Psoas muscle (tissue), 7 donors: ENCODE measurements at regions not wholly inside any gene's neighbourhood (a gene's known extent, or its start where the extent isn't known, plus 50 kb on each side); places are given as distances from the start of the nearest gene placed in this dataset.

Experiments
- ATAC-seq, 4 donors: fragments of 200-7000 bp; cut with Tn5 transposase; one replicate each; pipeline ENCODE4 v1.9.1; 2020; ENCODE audit warnings: moderate library complexity in 3 of 4, mild to moderate bottlenecking in 2 of 4
- DNase-seq, 2 donors: peaks; one replicate each; pipeline ENCODE4 v3.0.0-alpha.2; 2020
- H3K27ac ChIP-seq: fragments of 200-600 bp; one replicate; pipeline ENCODE4 v1.8.0; 2022
- H3K27me3 ChIP-seq, 3 donors: fragments of 200-600 bp in 1 of 3; one replicate each; pipeline versions ENCODE4 v1.6.1 to v1.8.0; 2013 to 2022; ENCODE audit warnings: low read length in 2 of 3, mild to moderate bottlenecking in 2 of 3, moderate library complexity in 1 of 3; ENCODE audit not compliant: insufficient read depth in 3 of 3
- H3K36me3 ChIP-seq, 2 donors: fragments of 200-600 bp in 1 of 2; one replicate each; pipeline versions ENCODE4 v1.6.1 to v1.8.0; 2013 to 2022; ENCODE audit warnings: low read depth in 1 of 2, mild to moderate bottlenecking in 1 of 2, moderate library complexity in 1 of 2; ENCODE audit not compliant: insufficient read depth in 1 of 2
- H3K4me1 ChIP-seq: fragments of 200-600 bp; one replicate; pipeline ENCODE4 v1.8.0; 2022
- H3K4me3 ChIP-seq: fragments of 200-600 bp; one replicate; pipeline ENCODE4 v1.8.0; 2022; ENCODE audit warnings: mild to moderate bottlenecking
- H3K9me3 ChIP-seq: fragments of 200-600 bp; one replicate; pipeline ENCODE4 v1.8.0; 2022
- CTCF ChIP-seq: fragments of 200-600 bp; IDR thresholded peaks from one replicate; pipeline ENCODE4 v1.8.0; 2022; ENCODE audit warnings: antibody characterized with exemption
- WGBS, 3 donors: extraction: QIAGEN DNeasy Blood & Tissue Kit; methylation state at CpG; one replicate each; pipeline versions ENCODE4 v1.1.6 to v1.1.7; 2013; 5-methylcytosine and 5-hydroxymethylcytosine counted together
- intact Hi-C, 2 donors: fragments of 100-400 bp; cut with DNase I; formaldehyde crosslinking; loops; one replicate each; pipeline versions ENCODE4 v1.11.0 to v1.14.2; 2022
- donor health status: healthy with polysubstance abuse.
- donor health status: DM: no; HTN: no; CAD: no; lungs with moderate emphysema.
- donor health status: Bipolar disorder and iron deficiency.
- donor health status: healthy.
- donor health status: DM: yes; HTN: yes; CAD: no.
- donor health status: DM: no; HTN: no; CAD: no.
- donor health status: DM: yes; HTN: yes; CAD: no.

- WGBS, 3 donors, result 66 to 71% (median 67%) methylated on average over 5 of the region's 5 CpGs
- TF ChIP-seq CTCF, result no peak
- H3K36me3 ChIP-seq, result no peaks in the 10 kb centered on the region
Observed at GRCh38 chr7:51457079-51457478, 140.5 kb upstream of the COBL start.

GRCh38 chr7:51456431-51457060 lies 139.9 kb upstream of the COBL start:
- H3K27ac ChIP-seq, result no peak overlapping the region
- H3K9me3 ChIP-seq, result no peaks in the 10 kb centered on the region
- intact Hi-C loops, result no loop called here
- H3K4me3 ChIP-seq, result no peak overlapping the region
- H3K4me1 ChIP-seq, result no peaks in the 10 kb centered on the region
- no peak for TF ChIP-seq CTCF
- ATAC-seq, result no peak
- H3K27me3 ChIP-seq, result no peaks in the 10 kb centered on the region
- no peaks in the 10 kb centered on the region for H3K36me3 ChIP-seq
- DNase-seq, result no peak
- WGBS, 3 donors, result 34 to 52% (median 47%) methylated on average over 2 of the region's 2 CpGs

More at GRCh38 chr7:51457079-51457478, 140.5 kb upstream of the COBL start:
- Histone ChIP-seq H3K27me3 (no peaks in the 10 kb centered on the region), H3K4me1 (no peaks in the 10 kb centered on the region), H3K4me3 (no peak overlapping the region), H3K27ac (no peak overlapping the region), H3K9me3 (no peaks in the 10 kb centered on the region)
- intact Hi-C loops, result no loop called here
- ATAC-seq (no peak), DNase-seq (no peak)

- no peak overlapping the region for H3K4me3 ChIP-seq
- no peak for TF ChIP-seq CTCF
- intact Hi-C loops, result no loop called here
- no peaks in the 10 kb centered on the region for H3K4me1 ChIP-seq
- H3K36me3 ChIP-seq, result no peaks in the 10 kb centered on the region
- ATAC-seq (no peak), DNase-seq (no peak)
- 28 to 36% (median 32%) methylated on average over 6 of the region's 6 CpGs for WGBS, 3 donors
- no peak overlapping the region for H3K27ac ChIP-seq
- no peaks in the 10 kb centered on the region for H3K9me3 ChIP-seq
- H3K27me3 ChIP-seq, result no peaks in the 10 kb centered on the region
Observed at GRCh38 chr7:51455948-51456347, 139.3 kb upstream of the COBL start.

GRCh38 chr7:51455513-51455912 lies 138.9 kb upstream of the COBL start:
- no peaks in the 10 kb centered on the region for H3K4me1 ChIP-seq
- H3K9me3 ChIP-seq, result no peaks in the 10 kb centered on the region
- H3K27ac ChIP-seq, result no peak overlapping the region
- TF ChIP-seq CTCF, result no peak
- WGBS, 3 donors, result 39 to 53% (median 45%) methylated on average over 3 of the region's 3 CpGs
- DNase-seq (no peak), ATAC-seq (no peak)
- peaks cover 0 to 2% (median 0%) of the 10 kb centered on the region in 3 donors for H3K27me3 ChIP-seq
- no peak overlapping the region for H3K4me3 ChIP-seq
- no peaks in the 10 kb centered on the region for H3K36me3 ChIP-seq
- intact Hi-C loops, result no loop called here

GRCh38 chr7:51455086-51455485 lies 138.5 kb upstream of the COBL start:
- no peak for TF ChIP-seq CTCF
- intact Hi-C loops, result no loop called here

More at GRCh38 chr7:51455086-51455485, 138.5 kb upstream of the COBL start:
- H3K4me1 ChIP-seq, result no peaks in the 10 kb centered on the region
- no peak overlapping the region for H3K4me3 ChIP-seq
- no peaks in the 10 kb centered on the region for H3K9me3 ChIP-seq
- ATAC-seq (no peak), DNase-seq (no peak)
- H3K27ac ChIP-seq, result no peak overlapping the region
- 63 to 75% (median 72%) methylated on average over 3 of the region's 3 CpGs for WGBS, 3 donors
- no peaks in the 10 kb centered on the region for H3K36me3 ChIP-seq
- peaks cover 0 to 2% (median 0%) of the 10 kb centered on the region in 3 donors for H3K27me3 ChIP-seq
